CD4-positive, alpha-beta T cell (primary cell): ENCODE measurements at regions not wholly inside any gene's neighbourhood (a gene's known extent, or its start where the extent isn't known, plus 50 kb on each side); places are given as distances from the start of the nearest gene placed in this dataset.

Experiments used
- ATAC-seq: fragments of 200-7000 bp; cut with Tn5 transposase; one replicate; pipeline ENCODE4 v1.10.0; 2022; ENCODE audit warnings: mild to moderate bottlenecking; ENCODE audit not compliant: poor library complexity
- CTCF ChIA-PET: fragments of 350-600 bp; sonication (Branson Sonifier 250); formaldehyde crosslinking; loops from one replicate; lab custom pipeline; 2021; ENCODE audit warnings: antibody characterized with exemption, inconsistent platforms; lab: Charles Lee
- POLR2A ChIA-PET: fragments of 350-600 bp; sonication (Branson Sonifier 250); formaldehyde crosslinking; loops from one replicate; lab custom pipeline; 2021; ENCODE audit warnings: antibody characterized with exemption, inconsistent platforms; lab: Charles Lee
- DNase-seq, 14 experiments: peaks; one replicate each; pipeline ENCODE4 v3.0.0-alpha.2; 2013 to 2020; ENCODE audit warnings: mixed read lengths in 2 of 14
- H3K27ac ChIP-seq, 2 donors: one replicate each; pipeline versions ENCODE4 v1.5.1 to v1.7.0; 2013; ENCODE audit warnings: low read length in 2 of 2, low read depth in 1 of 2, mild to moderate bottlenecking in 1 of 2
- H3K27me3 ChIP-seq, 2 experiments: 1 replicate in 1 of 2; 2 replicates in 1 of 2; pipeline versions ENCODE4 v1.6.1 to v1.7.0; 2013; ENCODE audit warnings: low read length in 2 of 2, control low read depth in 1 of 2, mild to moderate bottlenecking in 1 of 2, moderate library complexity in 1 of 2; ENCODE audit not compliant: insufficient read depth in 2 of 2, control insufficient read depth in 1 of 2
- H3K36me3 ChIP-seq: one replicate; pipeline ENCODE4 v1.6.1; 2013; ENCODE audit warnings: low read length, control low read depth; ENCODE audit not compliant: insufficient read depth
- H3K4me1 ChIP-seq: one replicate; pipeline ENCODE4 v1.6.1; 2013; ENCODE audit warnings: low read length, control low read depth; ENCODE audit not compliant: insufficient read depth
- H3K4me3 ChIP-seq: one replicate; pipeline ENCODE4 v1.5.1; 2013; ENCODE audit warnings: mild to moderate bottlenecking, low read length, moderate library complexity
- H3K9me3 ChIP-seq, 2 experiments: 1 replicate in 1 of 2; 2 replicates in 1 of 2; pipeline versions ENCODE4 v1.6.1 to v1.7.0; 2013; ENCODE audit warnings: low read length in 2 of 2, mild to moderate bottlenecking in 2 of 2, control low read depth in 1 of 2, moderate library complexity in 1 of 2; ENCODE audit not compliant: control insufficient read depth in 1 of 2, insufficient read depth in 1 of 2
- H3K27ac Mint-ChIP-seq: one replicate; pipeline ENCODE4 v1.8.0; 2020; ENCODE audit warnings: mixed read lengths
- H3K27me3 Mint-ChIP-seq: one replicate; pipeline ENCODE4 v1.8.0; 2021; ENCODE audit warnings: mixed read lengths
- H3K36me3 Mint-ChIP-seq: one replicate; pipeline ENCODE4 v1.8.0; 2021; ENCODE audit warnings: low read depth, mixed read lengths
- H3K4me1 Mint-ChIP-seq: one replicate; pipeline ENCODE4 v1.8.0; 2021; ENCODE audit warnings: low read depth, mixed read lengths
- H3K4me3 Mint-ChIP-seq: one replicate; pipeline ENCODE4 v1.8.0; 2020; ENCODE audit warnings: mild to moderate bottlenecking, mixed read lengths
- H3K9me3 Mint-ChIP-seq: one replicate; pipeline ENCODE4 v1.8.0; 2020; ENCODE audit warnings: mixed read lengths
- CTCF ChIP-seq: fragments of 200-600 bp; IDR thresholded peaks from one replicate; pipeline ENCODE4 v1.8.0; 2022; ENCODE audit warnings: antibody characterized with exemption, mild to moderate bottlenecking
- intact Hi-C, 2 experiments: fragments of 100-400 bp; cut with DNase I in 1 of 2; cut with micrococcal nuclease in 1 of 2; formaldehyde crosslinking; loops; one replicate each; pipeline versions ENCODE4 v1.15.1 to v1.9.0; 2023 to 2025; cut with DNase I, micrococcal nuclease

GRCh38 chr1:5329068-5329739 lies 663.0 kb downstream of the NPHP4 start:
- TF ChIP-seq CTCF, result no peak
- peaks cover 7% of the 10 kb centered on the region for H3K9me3 Mint-ChIP-seq
- DNase-seq (peak in 4 of 14 experiments; percentile 4 to 66 (median 10)), ATAC-seq (peak; percentile 24)
- H3K36me3 ChIP-seq, result no peaks in the 10 kb centered on the region
- peaks cover 20 to 22% of the 10 kb centered on the region in 2 experiments for H3K9me3 ChIP-seq
- peaks cover 36% of the 10 kb centered on the region for H3K4me1 ChIP-seq
- no peaks in the 10 kb centered on the region for H3K27me3 Mint-ChIP-seq
- H3K36me3 Mint-ChIP-seq, result peaks cover 40% of the 10 kb centered on the region
- peak overlapping the region; percentile 95 for H3K27ac Mint-ChIP-seq
- POLR2A ChIA-PET, result no interaction called here
- H3K27ac ChIP-seq, result peak overlapping the region; percentile 64 to 83
- intact Hi-C loops, result loop anchor here in 1 of 2 experiments (5.0 kb wide), 1 partner anchor 43 kb away; no protein-coding TSS in a partner anchor
- peak overlapping the region; percentile 73 for H3K4me3 Mint-ChIP-seq
- peak overlapping the region; percentile 15 for H3K4me3 ChIP-seq
- no peaks in the 10 kb centered on the region for H3K27me3 ChIP-seq
- H3K4me1 Mint-ChIP-seq, result peaks cover 59% of the 10 kb centered on the region
- CTCF ChIA-PET, result no interaction called here

GRCh38 chr1:5324883-5325282 lies 667.3 kb downstream of the NPHP4 start:
- H3K4me3 Mint-ChIP-seq, result no peak overlapping the region
- TF ChIP-seq CTCF, result no peak
- Histone ChIP-seq H3K36me3 (no peaks in the 10 kb centered on the region), H3K4me1 (peaks cover 21% of the 10 kb centered on the region), H3K27me3 (no peaks in the 10 kb centered on the region), H3K9me3 (peaks cover 16 to 28% of the 10 kb centered on the region in 2 experiments), H3K27ac (no peak overlapping the region), H3K4me3 (no peak overlapping the region)
- ChIA-PET POLR2A (no interaction called here), CTCF (no interaction called here)
- H3K4me1 Mint-ChIP-seq, result peaks cover 41% of the 10 kb centered on the region
- H3K27ac Mint-ChIP-seq, result peak overlapping the region; percentile 35
- ATAC-seq (no peak), DNase-seq (no peak)
- no peaks in the 10 kb centered on the region for H3K27me3 Mint-ChIP-seq
- intact Hi-C loops, result loop anchor here in 1 of 2 experiments (5.0 kb wide), 1 partner anchor 47 kb away; no protein-coding TSS in a partner anchor
- H3K36me3 Mint-ChIP-seq, result peaks cover 40% of the 10 kb centered on the region
- H3K9me3 Mint-ChIP-seq, result peaks cover 9% of the 10 kb centered on the region

DNA sequence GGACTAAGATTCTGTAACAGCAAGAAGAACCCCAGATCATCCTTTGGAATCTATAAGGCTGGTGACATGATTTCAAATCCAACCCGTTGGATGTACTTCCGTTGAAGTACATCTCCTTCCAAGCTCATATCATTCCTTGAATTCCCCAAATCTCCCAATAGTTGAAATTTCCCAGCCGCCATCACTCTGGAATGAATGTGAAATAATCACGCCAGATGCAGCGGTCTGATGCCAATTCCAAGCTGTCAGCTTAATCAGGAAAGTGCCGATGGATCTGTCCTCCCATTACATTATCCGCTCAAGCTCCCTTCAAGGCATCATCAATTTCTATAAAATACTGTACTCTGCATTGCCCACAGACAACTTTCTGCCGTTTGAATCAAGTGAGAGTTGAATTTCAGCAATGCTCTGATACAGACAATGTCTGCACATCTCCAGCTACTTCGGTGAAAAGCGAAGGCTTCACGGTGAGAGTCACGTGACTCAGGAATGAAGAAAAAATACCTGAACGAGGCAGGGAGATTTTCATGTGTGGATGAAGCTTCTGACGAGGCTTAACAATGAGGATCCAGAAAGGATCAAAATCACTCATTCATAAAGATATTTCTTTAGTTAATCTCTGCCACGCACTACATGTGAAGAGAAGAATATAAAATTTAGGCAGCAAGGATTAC lies 663.9 kb downstream of the AJAP1 start:
- Histone ChIP-seq H3K36me3 (no peaks in the 10 kb centered on the region), H3K4me3 (no peak overlapping the region), H3K9me3 (peaks cover 0 to 7% of the 10 kb centered on the region in 2 experiments), H3K4me1 (no peaks in the 10 kb centered on the region), H3K27ac (no peak overlapping the region), H3K27me3 (no peaks in the 10 kb centered on the region)
- DNase-seq (no peak), ATAC-seq (no peak)
- no peak for TF ChIP-seq CTCF
- intact Hi-C loops, result no loop called here
- ChIA-PET POLR2A (no interaction called here), CTCF (no interaction called here)
- H3K36me3 Mint-ChIP-seq, result no peaks in the 10 kb centered on the region
- H3K27ac Mint-ChIP-seq, result no peak overlapping the region
- no peak overlapping the region for H3K4me3 Mint-ChIP-seq
- H3K9me3 Mint-ChIP-seq, result peaks cover 2% of the 10 kb centered on the region
- H3K4me1 Mint-ChIP-seq, result no peaks in the 10 kb centered on the region
- H3K27me3 Mint-ChIP-seq, result no peaks in the 10 kb centered on the region
